ENCODE measurements at regions not wholly inside any gene's neighbourhood (a gene's known extent, or its start where the extent isn't known, plus 50 kb on each side); places are given as distances from the start of the nearest gene placed in this dataset.

DNA sequence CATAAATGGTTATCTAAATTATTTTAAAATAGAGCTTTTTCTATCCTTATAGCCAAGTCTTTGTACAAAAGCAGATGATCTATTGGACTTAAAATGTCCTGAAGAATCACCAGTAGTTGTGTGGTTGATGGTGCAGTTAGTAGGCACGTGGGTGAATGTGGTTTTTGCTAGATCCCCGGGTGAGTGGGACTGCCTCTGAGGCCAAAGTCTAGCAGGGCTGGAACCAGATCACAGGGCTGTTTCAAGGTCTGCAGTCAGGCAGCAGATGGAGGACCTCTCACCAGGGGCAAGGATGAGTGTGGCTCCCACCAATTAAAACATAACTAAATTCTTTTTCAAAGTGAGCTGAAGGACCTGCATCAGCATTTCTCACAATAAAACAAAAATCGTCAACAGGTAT, 604.7 kb upstream of the FTMT start:
- no peaks in the 10 kb centered on the region for H3K36me3 ChIP-seq (replicated peaks in 1 of 2; ENCODE audit: control insufficient read depth in 1 of 2, insufficient read depth in 2 of 2, low read length in 1 of 2)
- no peak overlapping the region for H3K9ac ChIP-seq
- ChIA-PET POLR2A (no interaction called here), CTCF (no interaction called here)
- H3K9me3 ChIP-seq: no peaks in the 10 kb centered on the region
- DNase-seq: no peak
- H3K79me2 ChIP-seq (ENCODE audit: insufficient read depth): no peaks in the 10 kb centered on the region
- H3K4me3 ChIP-seq (ENCODE audit: low read depth in 2 of 2, low read length in 1 of 2): no peak overlapping the region
- H3K4me2 ChIP-seq: no peak overlapping the region
- TF ChIP-seq GATA2 (CRISPR knock-in tag; IDR thresholded peaks at IDR 0.05) (no peak), NRF1 (IDR thresholded peaks at IDR 0.05; ENCODE audit: low read depth, low read length) (no peak), SIN3A (IDR thresholded peaks at IDR 0.05; ENCODE audit: borderline replicate concordance, low read depth, low read length) (no peak), MAX (IDR thresholded peaks at IDR 0.05; ENCODE audit: low read depth) (no peak), YY1 (IDR thresholded peaks at IDR 0.05; ENCODE audit: low read depth) (no peak), RXRA (IDR thresholded peaks at IDR 0.05; ENCODE audit: borderline replicate concordance, low read depth) (no peak), MEF2A (IDR thresholded peaks at IDR 0.05; ENCODE audit: borderline replicate concordance, low read depth) (no peak), NFIC (IDR thresholded peaks at IDR 0.05; ENCODE audit: borderline replicate concordance) (no peak), ELF1 (IDR thresholded peaks at IDR 0.05) (no peak), RAD21 (IDR thresholded peaks at IDR 0.05; ENCODE audit: low read length) (no peak), FOXJ3 (CRISPR knock-in tag; IDR thresholded peaks at IDR 0.05) (no peak), RFX5 (IDR thresholded peaks at IDR 0.05; ENCODE audit: low read length) (no peak)
- TF ChIP-seq, protein P1, sequence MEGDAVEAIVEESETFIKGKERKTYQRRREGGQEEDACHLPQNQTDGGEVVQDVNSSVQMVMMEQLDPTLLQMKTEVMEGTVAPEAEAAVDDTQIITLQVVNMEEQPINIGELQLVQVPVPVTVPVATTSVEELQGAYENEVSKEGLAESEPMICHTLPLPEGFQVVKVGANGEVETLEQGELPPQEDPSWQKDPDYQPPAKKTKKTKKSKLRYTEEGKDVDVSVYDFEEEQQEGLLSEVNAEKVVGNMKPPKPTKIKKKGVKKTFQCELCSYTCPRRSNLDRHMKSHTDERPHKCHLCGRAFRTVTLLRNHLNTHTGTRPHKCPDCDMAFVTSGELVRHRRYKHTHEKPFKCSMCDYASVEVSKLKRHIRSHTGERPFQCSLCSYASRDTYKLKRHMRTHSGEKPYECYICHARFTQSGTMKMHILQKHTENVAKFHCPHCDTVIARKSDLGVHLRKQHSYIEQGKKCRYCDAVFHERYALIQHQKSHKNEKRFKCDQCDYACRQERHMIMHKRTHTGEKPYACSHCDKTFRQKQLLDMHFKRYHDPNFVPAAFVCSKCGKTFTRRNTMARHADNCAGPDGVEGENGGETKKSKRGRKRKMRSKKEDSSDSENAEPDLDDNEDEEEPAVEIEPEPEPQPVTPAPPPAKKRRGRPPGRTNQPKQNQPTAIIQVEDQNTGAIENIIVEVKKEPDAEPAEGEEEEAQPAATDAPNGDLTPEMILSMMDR (IDR thresholded peaks at IDR 0.05): no peak
- H2AFZ ChIP-seq (ENCODE audit: low read depth): no peak overlapping the region
- no peaks in the 10 kb centered on the region for H3K9me2 ChIP-seq
- H3K27ac ChIP-seq (ENCODE audit: low read depth in 2 of 2, low read length in 1 of 2): no peak overlapping the region
- WGBS (ENCODE audit: low lambda C conversion rate): 69% methylated on average over 3 of the region's 3 CpGs
- H3K27me3 ChIP-seq (ENCODE audit: insufficient read depth): no peaks in the 10 kb centered on the region
- H3F3A ChIP-seq (replicated peaks; ENCODE audit: insufficient read depth): no peaks in the 10 kb centered on the region
- H4K20me1 ChIP-seq (ENCODE audit: insufficient read depth): no peaks in the 10 kb centered on the region
- H3K4me1 ChIP-seq (ENCODE audit: control insufficient read depth in 1 of 2, insufficient read depth in 2 of 2, low read depth in 1 of 2, low read length in 1 of 2): no peaks in the 10 kb centered on the region

DNA sequence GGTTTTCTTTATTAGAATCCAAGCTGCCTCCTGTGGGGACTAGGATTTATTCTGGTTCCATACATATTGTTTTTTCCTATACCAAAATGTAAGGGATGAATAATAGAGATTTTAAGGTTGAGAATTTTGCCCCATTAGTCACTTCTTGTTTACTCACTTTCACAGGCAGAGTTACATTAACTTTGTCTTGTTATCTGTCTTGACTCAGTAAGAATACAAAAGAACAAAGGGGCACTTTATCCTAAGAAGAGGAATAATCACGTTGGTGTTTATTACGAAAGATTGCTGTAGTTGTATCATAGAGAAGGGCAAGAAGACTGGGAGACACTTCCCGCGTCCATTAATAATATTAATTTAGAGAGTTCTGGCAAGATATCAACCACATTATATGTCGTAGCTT, 599.7 kb upstream of the FTMT start:
- Histone ChIP-seq H3K79me2 (ENCODE audit: insufficient read depth) (no peaks in the 10 kb centered on the region), H3K9me3 (no peaks in the 10 kb centered on the region), H3K9ac (no peak overlapping the region; the same call in 1 of the 2 replicates), H3K4me2 (0 out of 2 replicates have a peak overlapping the region, but pooled peaks have one; percentile 32), H3K36me3 (replicated peaks in 1 of 2; ENCODE audit: control insufficient read depth in 1 of 2, insufficient read depth in 2 of 2, low read length in 1 of 2) (no peaks in the 10 kb centered on the region), H3K27me3 (ENCODE audit: insufficient read depth) (no peaks in the 10 kb centered on the region), H4K20me1 (ENCODE audit: insufficient read depth) (no peaks in the 10 kb centered on the region), H3K9me2 (no peaks in the 10 kb centered on the region), H2AFZ (ENCODE audit: low read depth) (0 out of 2 replicates have a peak overlapping the region, but pooled peaks have one; percentile 42), H3K4me1 (ENCODE audit: control insufficient read depth in 1 of 2, insufficient read depth in 2 of 2, low read depth in 1 of 2, low read length in 1 of 2) (no peaks in the 10 kb centered on the region; a peak in 1 of 4 replicates), H3K27ac (ENCODE audit: low read depth in 2 of 2, low read length in 1 of 2) (peak overlapping the region in 1 of 2 experiments; percentile 43; a peak in 1 of 4 replicates), H3F3A (replicated peaks; ENCODE audit: insufficient read depth) (no peaks in the 10 kb centered on the region), H3K4me3 (ENCODE audit: low read depth in 2 of 2, low read length in 1 of 2) (no peak overlapping the region)
- WGBS (ENCODE audit: low lambda C conversion rate): 55% methylated on average over 5 of the region's 5 CpGs
- CTCF ChIA-PET: no interaction called here
- no peak for DNase-seq
- TF ChIP-seq MEF2A (IDR thresholded peaks at IDR 0.05; ENCODE audit: borderline replicate concordance, low read depth): no peak
- TF ChIP-seq FOSL2 (IDR thresholded peaks at IDR 0.05; ENCODE audit: borderline replicate concordance, low read depth): peak; percentile 41; the same call in 1 of the 2 replicates
- TF ChIP-seq, protein P2, sequence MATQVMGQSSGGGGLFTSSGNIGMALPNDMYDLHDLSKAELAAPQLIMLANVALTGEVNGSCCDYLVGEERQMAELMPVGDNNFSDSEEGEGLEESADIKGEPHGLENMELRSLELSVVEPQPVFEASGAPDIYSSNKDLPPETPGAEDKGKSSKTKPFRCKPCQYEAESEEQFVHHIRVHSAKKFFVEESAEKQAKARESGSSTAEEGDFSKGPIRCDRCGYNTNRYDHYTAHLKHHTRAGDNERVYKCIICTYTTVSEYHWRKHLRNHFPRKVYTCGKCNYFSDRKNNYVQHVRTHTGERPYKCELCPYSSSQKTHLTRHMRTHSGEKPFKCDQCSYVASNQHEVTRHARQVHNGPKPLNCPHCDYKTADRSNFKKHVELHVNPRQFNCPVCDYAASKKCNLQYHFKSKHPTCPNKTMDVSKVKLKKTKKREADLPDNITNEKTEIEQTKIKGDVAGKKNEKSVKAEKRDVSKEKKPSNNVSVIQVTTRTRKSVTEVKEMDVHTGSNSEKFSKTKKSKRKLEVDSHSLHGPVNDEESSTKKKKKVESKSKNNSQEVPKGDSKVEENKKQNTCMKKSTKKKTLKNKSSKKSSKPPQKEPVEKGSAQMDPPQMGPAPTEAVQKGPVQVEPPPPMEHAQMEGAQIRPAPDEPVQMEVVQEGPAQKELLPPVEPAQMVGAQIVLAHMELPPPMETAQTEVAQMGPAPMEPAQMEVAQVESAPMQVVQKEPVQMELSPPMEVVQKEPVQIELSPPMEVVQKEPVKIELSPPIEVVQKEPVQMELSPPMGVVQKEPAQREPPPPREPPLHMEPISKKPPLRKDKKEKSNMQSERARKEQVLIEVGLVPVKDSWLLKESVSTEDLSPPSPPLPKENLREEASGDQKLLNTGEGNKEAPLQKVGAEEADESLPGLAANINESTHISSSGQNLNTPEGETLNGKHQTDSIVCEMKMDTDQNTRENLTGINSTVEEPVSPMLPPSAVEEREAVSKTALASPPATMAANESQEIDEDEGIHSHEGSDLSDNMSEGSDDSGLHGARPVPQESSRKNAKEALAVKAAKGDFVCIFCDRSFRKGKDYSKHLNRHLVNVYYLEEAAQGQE (IDR thresholded peaks at IDR 0.05; ENCODE audit: low read depth, low read length): no peak
- TF ChIP-seq RCOR1 (IDR thresholded peaks at IDR 0.05; ENCODE audit: low read length): no peak
- POLR2A ChIA-PET: no interaction called here

Data from SK-N-SH (cell line).